ENCODE measurements at regions not wholly inside any gene's neighbourhood (a gene's known extent, or its start where the extent isn't known, plus 50 kb on each side); places are given as distances from the start of the nearest gene placed in this dataset.

DNA sequence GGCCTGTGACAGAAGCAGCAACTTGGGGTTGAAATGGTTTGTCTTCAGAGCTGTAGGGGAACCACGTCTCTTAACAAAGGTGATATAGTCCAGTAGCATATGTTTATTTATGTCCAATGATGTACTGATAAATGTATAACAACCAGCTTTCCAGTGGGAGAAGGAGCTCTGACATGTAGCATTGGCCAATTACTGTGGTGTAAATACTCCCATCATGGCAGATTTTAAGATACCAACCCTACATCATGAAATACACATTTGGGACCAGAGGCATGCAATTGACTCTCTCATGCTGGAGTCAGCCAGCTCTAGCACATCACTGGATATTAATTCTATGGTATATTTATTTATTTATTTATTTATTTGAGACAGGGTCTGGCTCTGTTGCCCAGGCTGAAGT lies 50.6 kb upstream of the CHST11 start:
- ChIA-PET CTCF (ENCODE audit: partially characterized antibody) (interaction anchor here (2.2 to 2.5 kb wide), 2 partner anchors 19 to 24 kb away, joined by 6 to 11 read pairs; no protein-coding TSS in a partner anchor), POLR2A (ENCODE audit: partially characterized antibody) (no interaction called here)
- Histone ChIP-seq H3K9me3 (ENCODE audit: insufficient read depth in 2 of 2, low read depth in 1 of 2, low read length in 1 of 2) (peaks cover 0 to 3% of the 10 kb centered on the region in 2 experiments; a peak in 1 of 4 replicates), H3K4me3 (ENCODE audit: extremely low read depth in 1 of 4, insufficient read depth in 2 of 4, low read depth in 3 of 4, low read length in 4 of 4) (no peak overlapping the region), H2BK5ac (ENCODE audit: low read depth, low read length) (no peak overlapping the region), H3K79me2 (ENCODE audit: control insufficient read depth in 1 of 2, insufficient read depth in 2 of 2, low read length in 2 of 2) (no peaks in the 10 kb centered on the region), H2AFZ (ENCODE audit: low read length) (no peak overlapping the region), H4K91ac (replicated peaks; ENCODE audit: insufficient read length, low read length) (no peak overlapping the region), H3K79me1 (ENCODE audit: low read depth, low read length) (no peaks in the 10 kb centered on the region), H3K23me2 (ENCODE audit: low read depth, low read length) (peaks cover 1% of the 10 kb centered on the region; the same call in 1 of the 2 replicates), H3K4me2 (ENCODE audit: insufficient read depth in 1 of 2, low read depth in 2 of 2, low read length in 2 of 2) (no peak overlapping the region), H2BK20ac (ENCODE audit: low read length) (no peak overlapping the region), H4K5ac (ENCODE audit: insufficient read length, low read depth, low read length) (no peak overlapping the region), H3K18ac (ENCODE audit: extremely low read depth, low read length) (no peak overlapping the region), H3K27ac (ENCODE audit: low read depth, low read length) (no peak overlapping the region), H3K56ac (replicated peaks; ENCODE audit: insufficient read length, low read depth, low read length) (no peak overlapping the region), H3K27me3 (replicated peaks in 1 of 4; ENCODE audit: control insufficient read depth in 3 of 4, extremely low read depth in 1 of 4, insufficient read depth in 3 of 4, low read length in 3 of 4) (no peaks in the 10 kb centered on the region), H3K9ac (replicated peaks in 1 of 4; ENCODE audit: extremely low read depth in 1 of 4, low read depth in 3 of 4, low read length in 3 of 4) (no peak overlapping the region), H3K23ac (ENCODE audit: insufficient read length) (no peak overlapping the region), H3K4me1 (replicated peaks in 1 of 4; ENCODE audit: control insufficient read depth in 3 of 4, insufficient read depth in 4 of 4, low read length in 3 of 4) (no peaks in the 10 kb centered on the region), H2BK12ac (ENCODE audit: low read depth, low read length) (no peak overlapping the region), H2AK5ac (ENCODE audit: low read depth, low read length) (no peak overlapping the region), H2BK15ac (ENCODE audit: low read length) (no peak overlapping the region), H3K4ac (replicated peaks; ENCODE audit: insufficient read length, low read depth, low read length) (no peak overlapping the region), H3K36me3 (ENCODE audit: control insufficient read depth in 2 of 4, insufficient read depth in 4 of 4, low read length in 3 of 4) (no peaks in the 10 kb centered on the region), H3K14ac (ENCODE audit: insufficient read length) (no peak overlapping the region), H4K8ac (ENCODE audit: extremely low read depth, insufficient read depth, low read length) (no peak overlapping the region), H2BK120ac (replicated peaks; ENCODE audit: low read depth, low read length) (no peak overlapping the region), H4K20me1 (replicated peaks in 1 of 2; ENCODE audit: control insufficient read depth in 1 of 2, insufficient read depth in 2 of 2, low read length in 2 of 2) (no peaks in the 10 kb centered on the region)
- no peak for TF ChIP-seq BCL11A (IDR thresholded peaks at IDR 0.05; ENCODE audit: low read depth in 2 of 2, low read length in 2 of 2)
- TF ChIP-seq JUN (IDR thresholded peaks at IDR 0.05; ENCODE audit: low read depth, low read length), result no peak
- no peak for TF ChIP-seq SIN3A (conservative IDR thresholded peaks at IDR 0.05 in 1 of 2, IDR thresholded peaks at IDR 0.05 in 1 of 2; ENCODE audit: low read depth in 1 of 2, low read length in 2 of 2)
- TF ChIP-seq KDM1A (IDR thresholded peaks at IDR 0.05; ENCODE audit: borderline replicate concordance, low read length), result no peak
- no peak for TF ChIP-seq SP1 (IDR thresholded peaks at IDR 0.05; ENCODE audit: low read depth, low read length)
- TF ChIP-seq SRF (IDR thresholded peaks at IDR 0.05; ENCODE audit: low read depth, low read length), result no peak
- TF ChIP-seq POU5F1 (IDR thresholded peaks at IDR 0.05; ENCODE audit: low read depth, low read length), result no peak
- TF ChIP-seq HDAC2 (IDR thresholded peaks at IDR 0.05; ENCODE audit: borderline replicate concordance in 1 of 2, low read depth in 2 of 2, low read length in 2 of 2), result no peak
- no peak for DNase-seq (ENCODE audit: low read depth in 1 of 2, low spot score in 2 of 2)
- 96% methylated on average over 1 of the region's 1 CpG; no CpG with 5 or more reads in 1 of the 2 experiments for WGBS, 2 experiments (ENCODE audit: extremely low coverage in 1 of 2, insufficient coverage in 1 of 2, insufficient read length in 1 of 2, insufficient replicate concordance in 2 of 2, low coverage in 1 of 2, low lambda C conversion rate in 2 of 2, missing lambda C conversion rate in 1 of 2)
- no peak for FAIRE-seq

Measured in H1 (cell line).